ENCODE measurements at regions not wholly inside any gene's neighbourhood (a gene's known extent, or its start where the extent isn't known, plus 50 kb on each side); places are given as distances from the start of the nearest gene placed in this dataset.

DNA sequence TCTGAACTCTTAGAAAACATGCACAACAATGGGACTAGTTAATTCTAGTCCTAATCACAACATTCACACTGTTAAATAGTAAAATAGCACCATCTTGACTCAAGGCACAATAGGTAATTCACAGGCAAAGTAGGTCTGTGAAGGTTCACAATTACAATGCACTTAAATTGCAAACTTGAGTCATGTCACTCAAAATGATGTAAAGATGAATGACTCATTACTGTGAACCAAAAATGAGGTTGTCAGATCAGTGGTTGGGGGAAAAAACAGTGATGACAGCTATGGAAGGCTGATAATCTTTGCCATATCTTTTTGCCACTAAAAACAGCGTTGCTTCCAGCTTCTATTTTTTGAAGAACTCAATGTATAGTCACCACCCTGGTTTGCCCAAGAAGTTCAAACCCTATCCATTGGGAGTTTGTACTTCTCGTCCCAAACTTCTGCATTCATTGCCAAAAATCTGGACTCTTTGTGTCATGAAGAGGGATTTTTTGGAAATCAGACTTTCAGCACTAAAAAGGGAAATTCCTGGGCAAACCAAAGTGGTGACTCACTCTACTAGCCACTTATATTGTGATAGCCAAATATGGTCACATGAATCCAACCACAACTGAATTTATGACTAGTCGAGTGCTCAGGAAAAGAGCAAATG is 200.9 kb upstream of the TMTC4 start (continued):
- TF ChIP-seq, protein P1, sequence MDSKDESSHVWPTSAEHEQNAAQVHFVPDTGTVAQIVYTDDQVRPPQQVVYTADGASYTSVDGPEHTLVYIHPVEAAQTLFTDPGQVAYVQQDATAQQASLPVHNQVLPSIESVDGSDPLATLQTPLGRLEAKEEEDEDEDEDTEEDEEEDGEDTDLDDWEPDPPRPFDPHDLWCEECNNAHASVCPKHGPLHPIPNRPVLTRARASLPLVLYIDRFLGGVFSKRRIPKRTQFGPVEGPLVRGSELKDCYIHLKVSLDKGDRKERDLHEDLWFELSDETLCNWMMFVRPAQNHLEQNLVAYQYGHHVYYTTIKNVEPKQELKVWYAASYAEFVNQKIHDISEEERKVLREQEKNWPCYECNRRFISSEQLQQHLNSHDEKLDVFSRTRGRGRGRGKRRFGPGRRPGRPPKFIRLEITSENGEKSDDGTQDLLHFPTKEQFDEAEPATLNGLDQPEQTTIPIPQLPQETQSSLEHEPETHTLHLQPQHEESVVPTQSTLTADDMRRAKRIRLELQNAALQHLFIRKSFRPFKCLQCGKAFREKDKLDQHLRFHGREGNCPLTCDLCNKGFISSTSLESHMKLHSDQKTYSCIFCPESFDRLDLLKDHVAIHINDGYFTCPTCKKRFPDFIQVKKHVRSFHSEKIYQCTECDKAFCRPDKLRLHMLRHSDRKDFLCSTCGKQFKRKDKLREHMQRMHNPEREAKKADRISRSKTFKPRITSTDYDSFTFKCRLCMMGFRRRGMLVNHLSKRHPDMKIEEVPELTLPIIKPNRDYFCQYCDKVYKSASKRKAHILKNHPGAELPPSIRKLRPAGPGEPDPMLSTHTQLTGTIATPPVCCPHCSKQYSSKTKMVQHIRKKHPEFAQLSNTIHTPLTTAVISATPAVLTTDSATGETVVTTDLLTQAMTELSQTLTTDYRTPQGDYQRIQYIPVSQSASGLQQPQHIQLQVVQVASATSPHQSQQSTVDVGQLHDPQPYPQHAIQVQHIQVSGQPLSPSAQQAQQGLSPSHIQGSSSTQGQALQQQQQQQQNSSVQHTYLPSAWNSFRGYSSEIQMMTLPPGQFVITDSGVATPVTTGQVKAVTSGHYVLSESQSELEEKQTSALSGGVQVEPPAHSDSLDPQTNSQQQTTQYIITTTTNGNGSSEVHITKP (IDR thresholded peaks at IDR 0.05; ENCODE audit: partially characterized antibody), result no peak
- TF ChIP-seq RBBP5 (IDR thresholded peaks at IDR 0.05; ENCODE audit: borderline replicate concordance, insufficient read depth, low read length, poor library complexity, severe bottlenecking) (no peak), KDM4B (IDR thresholded peaks at IDR 0.05; ENCODE audit: borderline replicate concordance in 2 of 2, low read depth in 1 of 2) (no peak)

DNA sequence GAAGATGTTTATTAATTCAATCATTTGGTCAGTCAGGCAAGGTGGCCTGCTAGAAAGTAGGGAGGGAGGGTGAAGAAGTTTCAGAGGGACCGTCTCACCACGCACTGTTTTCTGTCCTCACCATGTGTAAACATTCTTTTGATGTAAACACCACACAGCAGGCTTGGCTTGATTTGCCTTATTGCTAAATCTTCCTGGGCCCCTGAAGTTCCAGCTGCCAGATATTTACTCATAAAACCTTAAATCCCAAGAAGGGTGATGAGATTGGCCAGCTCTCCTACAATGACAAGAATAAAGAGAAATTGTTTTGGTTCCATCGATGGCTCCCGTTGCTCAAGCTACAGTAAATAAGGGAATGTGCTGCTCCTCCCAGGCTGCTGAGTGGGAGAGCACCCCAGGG is 198.2 kb upstream of the TMTC4 start:
- Histone ChIP-seq H3K79me2 (ENCODE audit: control insufficient read depth, insufficient read depth, low read length) (no peaks in the 10 kb centered on the region), H2AFZ (ENCODE audit: low read depth, low read length) (no peak overlapping the region), H3K9me3 (replicated peaks; ENCODE audit: control insufficient read depth, insufficient read depth, low read depth, low read length) (no peaks in the 10 kb centered on the region), H3K36me3 (ENCODE audit: control insufficient read depth, insufficient read depth, low read length) (no peaks in the 10 kb centered on the region), H3K4me1 (replicated peaks in 1 of 2; ENCODE audit: control insufficient read depth in 2 of 2, insufficient read depth in 2 of 2, low read length in 2 of 2) (no peaks in the 10 kb centered on the region), H3K9me1 (ENCODE audit: control insufficient read depth, insufficient read depth, low read length) (no peaks in the 10 kb centered on the region), H3K4me3 (no peak overlapping the region), H3K4me2 (ENCODE audit: insufficient read depth, low read length) (no peak overlapping the region), H4K20me1 (replicated peaks; ENCODE audit: control insufficient read depth, insufficient read depth, low read length) (no peaks in the 10 kb centered on the region), H3K9ac (ENCODE audit: insufficient read depth in 1 of 2, low read depth in 2 of 2, low read length in 2 of 2) (no peak overlapping the region), H3K27me3 (ENCODE audit: control insufficient read depth in 2 of 2, insufficient read depth in 2 of 2, low read length in 2 of 2) (no peaks in the 10 kb centered on the region), H3K27ac (ENCODE audit: extremely low read depth, low read depth, low read length) (no peak overlapping the region)
- TF ChIP-seq, protein P2, sequence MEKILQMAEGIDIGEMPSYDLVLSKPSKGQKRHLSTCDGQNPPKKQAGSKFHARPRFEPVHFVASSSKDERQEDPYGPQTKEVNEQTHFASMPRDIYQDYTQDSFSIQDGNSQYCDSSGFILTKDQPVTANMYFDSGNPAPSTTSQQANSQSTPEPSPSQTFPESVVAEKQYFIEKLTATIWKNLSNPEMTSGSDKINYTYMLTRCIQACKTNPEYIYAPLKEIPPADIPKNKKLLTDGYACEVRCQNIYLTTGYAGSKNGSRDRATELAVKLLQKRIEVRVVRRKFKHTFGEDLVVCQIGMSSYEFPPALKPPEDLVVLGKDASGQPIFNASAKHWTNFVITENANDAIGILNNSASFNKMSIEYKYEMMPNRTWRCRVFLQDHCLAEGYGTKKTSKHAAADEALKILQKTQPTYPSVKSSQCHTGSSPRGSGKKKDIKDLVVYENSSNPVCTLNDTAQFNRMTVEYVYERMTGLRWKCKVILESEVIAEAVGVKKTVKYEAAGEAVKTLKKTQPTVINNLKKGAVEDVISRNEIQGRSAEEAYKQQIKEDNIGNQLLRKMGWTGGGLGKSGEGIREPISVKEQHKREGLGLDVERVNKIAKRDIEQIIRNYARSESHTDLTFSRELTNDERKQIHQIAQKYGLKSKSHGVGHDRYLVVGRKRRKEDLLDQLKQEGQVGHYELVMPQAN (IDR thresholded peaks at IDR 0.05; ENCODE audit: borderline replicate concordance), result no peak
- TF ChIP-seq STAT5A (IDR thresholded peaks at IDR 0.05; ENCODE audit: borderline replicate concordance, low read length) (no peak), RBM15 (IDR thresholded peaks at IDR 0.05; ENCODE audit: insufficient read depth, low read length) (no peak), PHF8 (IDR thresholded peaks at IDR 0.05; ENCODE audit: borderline replicate concordance, low read length) (no peak), CREBBP (IDR thresholded peaks at IDR 0.05; ENCODE audit: low read depth, low read length) (no peak), BRF1 (IDR thresholded peaks at IDR 0.05; ENCODE audit: borderline replicate concordance, extremely low read depth, insufficient read length) (no peak)
- TF ChIP-seq, protein P3, sequence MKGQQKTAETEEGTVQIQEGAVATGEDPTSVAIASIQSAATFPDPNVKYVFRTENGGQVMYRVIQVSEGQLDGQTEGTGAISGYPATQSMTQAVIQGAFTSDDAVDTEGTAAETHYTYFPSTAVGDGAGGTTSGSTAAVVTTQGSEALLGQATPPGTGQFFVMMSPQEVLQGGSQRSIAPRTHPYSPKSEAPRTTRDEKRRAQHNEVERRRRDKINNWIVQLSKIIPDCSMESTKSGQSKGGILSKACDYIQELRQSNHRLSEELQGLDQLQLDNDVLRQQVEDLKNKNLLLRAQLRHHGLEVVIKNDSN (CRISPR knock-in tag; IDR thresholded peaks at IDR 0.05), result no peak
- TF ChIP-seq, protein P4, sequence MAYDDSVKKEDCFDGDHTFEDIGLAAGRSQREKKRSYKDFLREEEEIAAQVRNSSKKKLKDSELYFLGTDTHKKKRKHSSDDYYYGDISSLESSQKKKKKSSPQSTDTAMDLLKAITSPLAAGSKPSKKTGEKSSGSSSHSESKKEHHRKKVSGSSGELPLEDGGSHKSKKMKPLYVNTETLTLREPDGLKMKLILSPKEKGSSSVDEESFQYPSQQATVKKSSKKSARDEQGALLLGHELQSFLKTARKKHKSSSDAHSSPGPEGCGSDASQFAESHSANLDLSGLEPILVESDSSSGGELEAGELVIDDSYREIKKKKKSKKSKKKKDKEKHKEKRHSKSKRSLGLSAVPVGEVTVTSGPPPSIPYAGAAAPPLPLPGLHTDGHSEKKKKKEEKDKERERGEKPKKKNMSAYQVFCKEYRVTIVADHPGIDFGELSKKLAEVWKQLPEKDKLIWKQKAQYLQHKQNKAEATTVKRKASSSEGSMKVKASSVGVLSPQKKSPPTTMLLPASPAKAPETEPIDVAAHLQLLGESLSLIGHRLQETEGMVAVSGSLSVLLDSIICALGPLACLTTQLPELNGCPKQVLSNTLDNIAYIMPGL (CRISPR knock-in tag; IDR thresholded peaks at IDR 0.05), result no peak
- ATAC-seq (no peak), DNase-seq (ENCODE audit: extremely low read depth in 1 of 4, low spot score in 3 of 4) (no peak), FAIRE-seq (no peak)
- intact Hi-C loops (cut with micrococcal nuclease), result no loop called here
- ChIA-PET CTCF (ENCODE audit: low intra/inter-chr PET ratio) (no interaction called here), POLR2A (no interaction called here)
- no TSS peak for BruUV-seq (replicated peaks)
- in situ Hi-C loops (cut with MboI), result no loop called here
- WGBS (ENCODE audit: insufficient coverage, low coverage, missing lambda C conversion rate), result 2% methylated on average over 4 of the region's 4 CpGs
